Suprapubic skin (tissue), 4 donors: ENCODE measurements at regions not wholly inside any gene's neighbourhood (a gene's known extent, or its start where the extent isn't known, plus 50 kb on each side); places are given as distances from the start of the nearest gene placed in this dataset.
"Not testable (repeated sequence)": the region's sequence is repeated elsewhere in the genome, so short reads cannot be mapped to it uniquely, and the experiment has no call there.

ENCODE experiments used
- DNase-seq, 2 donors: peaks; one replicate each; pipeline ENCODE4 v3.0.0-alpha.2; 2019; ENCODE audit warnings: low spot score in 2 of 2
- H3K27ac ChIP-seq: fragments of 200-600 bp; sonication (generic); one replicate; pipeline ENCODE4 v1.5.1; 2019
- H3K27me3 ChIP-seq: fragments of 200-600 bp; sonication (generic); one replicate; pipeline ENCODE4 v1.5.1; 2019
- H3K36me3 ChIP-seq: fragments of 200-600 bp; sonication (generic); one replicate; pipeline ENCODE4 v1.5.1; 2019
- H3K4me1 ChIP-seq: fragments of 200-600 bp; sonication (generic); one replicate; pipeline ENCODE4 v1.5.1; 2019
- H3K4me3 ChIP-seq: fragments of 200-600 bp; sonication (generic); one replicate; pipeline ENCODE4 v1.5.1; 2019; ENCODE audit warnings: mild to moderate bottlenecking
- H3K9me3 ChIP-seq: fragments of 200-600 bp; sonication (generic); one replicate; pipeline ENCODE4 v1.5.1; 2019
- CTCF ChIP-seq, 2 donors: fragments of 200-600 bp in 1 of 2; fragments of 450-650 bp in 1 of 2; sonication (generic) in 1 of 2; IDR thresholded peaks; one replicate each; pipeline ENCODE4 v1.5.1; 2016 to 2019; ENCODE audit warnings: antibody characterized with exemption in 2 of 2, mild to moderate bottlenecking in 1 of 2, moderate library complexity in 1 of 2
- EP300 ChIP-seq: sonication (generic); formaldehyde crosslinking; IDR thresholded peaks from one replicate; pipeline ENCODE4 v1.6.1; 2017; ENCODE audit warnings: antibody characterized with exemption
- POLR2A ChIP-seq, 2 donors: fragments of 450-650 bp; IDR thresholded peaks; one replicate each; pipeline ENCODE4 v1.6.1; 2017; ENCODE audit warnings: antibody characterized with exemption in 2 of 2, mild to moderate bottlenecking in 2 of 2, moderate library complexity in 2 of 2
- POLR2AphosphoS5 ChIP-seq, 3 donors: sonication (generic); formaldehyde crosslinking; IDR thresholded peaks; one replicate each; pipeline ENCODE4 v1.6.1; 2017; ENCODE audit warnings: antibody characterized with exemption in 3 of 3
- WGBS: methylation state at CpG from one replicate; pipeline ENCODE4 v1.1.5; 2018; 5-methylcytosine and 5-hydroxymethylcytosine counted together

GRCh38 chrX:1751781-1752180 is 136.9 kb downstream of the ASMT start:
- Histone ChIP-seq H3K4me3 (no peak overlapping the region), H3K9me3 (peaks cover 10% of the 10 kb centered on the region), H3K36me3 (no peaks in the 10 kb centered on the region), H3K27me3 (no peaks in the 10 kb centered on the region), H3K27ac (no peak overlapping the region), H3K4me1 (no peaks in the 10 kb centered on the region)
- DNase-seq: no peak
- WGBS: 73% methylated on average over 5 of the region's 5 CpGs
- TF ChIP-seq CTCF (IDR thresholded peaks at IDR 0.05) (no peak), POLR2AphosphoS5 (IDR thresholded peaks at IDR 0.05) (no peak), POLR2A (IDR thresholded peaks at IDR 0.05) (no peak)

- H3K9me3 ChIP-seq: peaks cover 17% of the 10 kb centered on the region
- not testable (repeated sequence) for H3K27me3 ChIP-seq, H3K36me3 ChIP-seq, H3K4me3 ChIP-seq, H3K4me1 ChIP-seq, H3K27ac ChIP-seq, DNase-seq
Measured at GRCh38 chrX:1752799-1753198, 137.9 kb downstream of the ASMT start.

GRCh38 chrX:1754077-1754476 is 139.2 kb downstream of the ASMT start:
- Histone ChIP-seq H3K27me3 (no peaks in the 10 kb centered on the region), H3K27ac (no peak overlapping the region), H3K4me3 (no peak overlapping the region), H3K4me1 (no peaks in the 10 kb centered on the region), H3K9me3 (peaks cover 17% of the 10 kb centered on the region), H3K36me3 (no peaks in the 10 kb centered on the region)
- TF ChIP-seq POLR2A (IDR thresholded peaks at IDR 0.05): no peak
- TF ChIP-seq EP300: no peak
- no peak for TF ChIP-seq CTCF (IDR thresholded peaks at IDR 0.05)
- no peak for TF ChIP-seq POLR2AphosphoS5 (IDR thresholded peaks at IDR 0.05)
- DNase-seq: no peak
- 87% methylated on average over 7 of the region's 8 CpGs for WGBS

GRCh38 chrX:1763294-1763693 is 148.4 kb downstream of the ASMT start:
- H3K4me1 ChIP-seq: no peaks in the 10 kb centered on the region
- DNase-seq: no peak
- TF ChIP-seq POLR2A (IDR thresholded peaks at IDR 0.05) (no peak), EP300 (no peak)
- no peaks in the 10 kb centered on the region for H3K27me3 ChIP-seq
- peaks cover 3% of the 10 kb centered on the region for H3K9me3 ChIP-seq
- H3K36me3 ChIP-seq: no peaks in the 10 kb centered on the region
- WGBS: 56% methylated on average over 1 of the region's 5 CpGs
- H3K4me3 ChIP-seq: no peak overlapping the region
- H3K27ac ChIP-seq: no peak overlapping the region

GRCh38 chrX:1764883-1765364 is 150.1 kb downstream of the ASMT start:
- DNase-seq, H3K36me3 ChIP-seq, H3K4me3 ChIP-seq, H3K4me1 ChIP-seq, H3K27me3 ChIP-seq, H3K27ac ChIP-seq, H3K9me3 ChIP-seq: not testable (repeated sequence)
- WGBS: 59% methylated on average over 11 of the region's 19 CpGs

- Histone ChIP-seq H3K4me1 (no peaks in the 10 kb centered on the region), H3K9me3 (peaks cover 3% of the 10 kb centered on the region), H3K27ac (no peak overlapping the region), H3K4me3 (no peak overlapping the region), H3K36me3 (no peaks in the 10 kb centered on the region), H3K27me3 (no peaks in the 10 kb centered on the region)
- no peak for TF ChIP-seq POLR2AphosphoS5 (IDR thresholded peaks at IDR 0.05)
- no peak for TF ChIP-seq EP300
- 60% methylated on average over 10 of the region's 10 CpGs for WGBS
- no peak for DNase-seq
Measured at GRCh38 chrX:1767026-1767425, 152.2 kb downstream of the ASMT start.

- H3K36me3 ChIP-seq: no peaks in the 10 kb centered on the region
- H3K9me3 ChIP-seq: no peaks in the 10 kb centered on the region
- no peaks in the 10 kb centered on the region for H3K4me1 ChIP-seq
- WGBS: 75% methylated on average over 4 of the region's 4 CpGs
- H3K4me3 ChIP-seq: no peak overlapping the region
- H3K27ac ChIP-seq: no peak overlapping the region
- no peak for DNase-seq
- H3K27me3 ChIP-seq: no peaks in the 10 kb centered on the region
- TF ChIP-seq POLR2AphosphoS5 (IDR thresholded peaks at IDR 0.05): no peak
- no peak for TF ChIP-seq CTCF (IDR thresholded peaks at IDR 0.05)
- TF ChIP-seq POLR2A (IDR thresholded peaks at IDR 0.05): no peak
- no peak for TF ChIP-seq EP300
Measured at GRCh38 chrX:1778817-1779216, 164.0 kb downstream of the ASMT start.
